Esophagus muscularis mucosa (tissue), 3 donors: ENCODE measurements at regions not wholly inside any gene's neighbourhood (a gene's known extent, or its start where the extent isn't known, plus 50 kb on each side); places are given as distances from the start of the nearest gene placed in this dataset.
"Not testable (repeated sequence)": the region's sequence is repeated elsewhere in the genome, so short reads cannot be mapped to it uniquely, and the experiment has no call there.

Source experiments
- POLR2A ChIP-seq: fragments of 450-650 bp; IDR thresholded peaks from one replicate; pipeline ENCODE4 v1.6.1; 2017; ENCODE audit warnings: antibody characterized with exemption, moderate library complexity, mild to moderate bottlenecking, low read depth
- POLR2AphosphoS5 ChIP-seq, 2 donors: sonication (generic); formaldehyde crosslinking; IDR thresholded peaks; one replicate each; pipeline ENCODE4 v1.6.1; 2017; ENCODE audit warnings: antibody characterized with exemption in 2 of 2
- TF ChIP-seq, protein P1 (sequence below), 3 experiments: fragments of 200-600 bp in 2 of 3; fragments of 450-650 bp in 1 of 3; sonication (generic) in 2 of 3; IDR thresholded peaks; one replicate each; pipeline ENCODE4 v1.5.1; 2017 to 2019; ENCODE audit warnings: antibody characterized with exemption in 3 of 3, mild to moderate bottlenecking in 2 of 3, moderate library complexity in 1 of 3

DNA sequence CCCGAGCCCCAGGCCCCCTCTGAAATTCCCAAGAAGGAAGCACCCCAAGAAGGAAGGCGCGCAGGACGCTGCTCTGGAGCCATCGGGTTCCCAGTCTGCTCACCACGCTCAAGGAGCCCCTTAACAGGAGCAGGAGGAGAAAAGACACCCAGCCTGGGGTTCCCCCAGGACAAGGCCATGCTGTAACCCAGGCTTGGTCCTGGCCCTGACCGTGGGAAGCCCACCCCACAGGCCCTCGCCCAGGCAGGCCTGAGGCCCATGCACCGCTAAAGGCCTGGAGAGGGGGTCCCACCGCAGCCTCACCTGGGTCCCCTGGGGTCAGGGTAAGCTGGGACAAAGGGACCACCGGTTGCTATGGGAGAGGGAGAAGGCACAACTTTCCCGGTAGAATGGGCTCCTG lies 309.3 kb downstream of the TP53TG3F start:
- TF ChIP-seq POLR2A; POLR2AphosphoS5 (IDR thresholded peaks at IDR 0.05): not testable (repeated sequence)
- TF ChIP-seq, protein P1, sequence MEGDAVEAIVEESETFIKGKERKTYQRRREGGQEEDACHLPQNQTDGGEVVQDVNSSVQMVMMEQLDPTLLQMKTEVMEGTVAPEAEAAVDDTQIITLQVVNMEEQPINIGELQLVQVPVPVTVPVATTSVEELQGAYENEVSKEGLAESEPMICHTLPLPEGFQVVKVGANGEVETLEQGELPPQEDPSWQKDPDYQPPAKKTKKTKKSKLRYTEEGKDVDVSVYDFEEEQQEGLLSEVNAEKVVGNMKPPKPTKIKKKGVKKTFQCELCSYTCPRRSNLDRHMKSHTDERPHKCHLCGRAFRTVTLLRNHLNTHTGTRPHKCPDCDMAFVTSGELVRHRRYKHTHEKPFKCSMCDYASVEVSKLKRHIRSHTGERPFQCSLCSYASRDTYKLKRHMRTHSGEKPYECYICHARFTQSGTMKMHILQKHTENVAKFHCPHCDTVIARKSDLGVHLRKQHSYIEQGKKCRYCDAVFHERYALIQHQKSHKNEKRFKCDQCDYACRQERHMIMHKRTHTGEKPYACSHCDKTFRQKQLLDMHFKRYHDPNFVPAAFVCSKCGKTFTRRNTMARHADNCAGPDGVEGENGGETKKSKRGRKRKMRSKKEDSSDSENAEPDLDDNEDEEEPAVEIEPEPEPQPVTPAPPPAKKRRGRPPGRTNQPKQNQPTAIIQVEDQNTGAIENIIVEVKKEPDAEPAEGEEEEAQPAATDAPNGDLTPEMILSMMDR (IDR thresholded peaks at IDR 0.05), result not testable (repeated sequence)
